ENCODE measurements at regions not wholly inside any gene's neighbourhood (a gene's known extent, or its start where the extent isn't known, plus 50 kb on each side); places are given as distances from the start of the nearest gene placed in this dataset.

DNA sequence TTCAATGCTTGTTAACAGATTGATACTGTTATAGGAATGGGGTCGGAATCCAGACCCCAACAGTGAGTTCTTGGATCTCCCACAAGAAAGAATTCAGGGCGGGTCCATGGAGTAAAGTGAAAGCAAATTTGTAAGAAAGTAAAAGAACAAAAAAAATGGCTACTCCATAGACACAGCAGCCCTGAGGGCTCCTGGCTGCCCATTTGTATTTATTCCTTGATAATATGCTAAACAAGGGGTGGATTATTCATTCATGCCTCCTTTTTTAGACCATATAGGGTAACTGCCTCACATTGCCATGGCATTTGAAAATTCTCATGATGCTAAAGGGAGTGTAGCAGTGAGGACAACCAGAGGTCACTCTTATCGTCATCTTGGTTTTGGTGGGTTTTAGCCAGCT lies 717.2 kb upstream of the KCND2 start:
- TF ChIP-seq, protein P1, sequence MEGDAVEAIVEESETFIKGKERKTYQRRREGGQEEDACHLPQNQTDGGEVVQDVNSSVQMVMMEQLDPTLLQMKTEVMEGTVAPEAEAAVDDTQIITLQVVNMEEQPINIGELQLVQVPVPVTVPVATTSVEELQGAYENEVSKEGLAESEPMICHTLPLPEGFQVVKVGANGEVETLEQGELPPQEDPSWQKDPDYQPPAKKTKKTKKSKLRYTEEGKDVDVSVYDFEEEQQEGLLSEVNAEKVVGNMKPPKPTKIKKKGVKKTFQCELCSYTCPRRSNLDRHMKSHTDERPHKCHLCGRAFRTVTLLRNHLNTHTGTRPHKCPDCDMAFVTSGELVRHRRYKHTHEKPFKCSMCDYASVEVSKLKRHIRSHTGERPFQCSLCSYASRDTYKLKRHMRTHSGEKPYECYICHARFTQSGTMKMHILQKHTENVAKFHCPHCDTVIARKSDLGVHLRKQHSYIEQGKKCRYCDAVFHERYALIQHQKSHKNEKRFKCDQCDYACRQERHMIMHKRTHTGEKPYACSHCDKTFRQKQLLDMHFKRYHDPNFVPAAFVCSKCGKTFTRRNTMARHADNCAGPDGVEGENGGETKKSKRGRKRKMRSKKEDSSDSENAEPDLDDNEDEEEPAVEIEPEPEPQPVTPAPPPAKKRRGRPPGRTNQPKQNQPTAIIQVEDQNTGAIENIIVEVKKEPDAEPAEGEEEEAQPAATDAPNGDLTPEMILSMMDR (IDR thresholded peaks at IDR 0.05; ENCODE audit: insufficient read depth, low read length, poor library complexity, severe bottlenecking): no peak
- TF ChIP-seq EZH2phosphoT487 (conservative IDR thresholded peaks at IDR 0.05; ENCODE audit: low read length): no peak
